ENCODE measurements at regions not wholly inside any gene's neighbourhood (a gene's known extent, or its start where the extent isn't known, plus 50 kb on each side); places are given as distances from the start of the nearest gene placed in this dataset.

GRCh38 chr5:3354606-3355005 lies 241.0 kb upstream of the IRX1 start:
- TF ChIP-seq CTCF (IDR thresholded peaks at IDR 0.05 in 4 of 5, conservative IDR thresholded peaks at IDR 0.05 in 1 of 5) (no peak), POLR2A (IDR thresholded peaks at IDR 0.05) (no peak)
- Histone ChIP-seq H3K4me3 (no peak overlapping the region), H3K36me3 (no peaks in the 10 kb centered on the region), H3K27me3 (no peaks in the 10 kb centered on the region), H3K4me1 (peaks cover 0 to 4% of the 10 kb centered on the region in 2 donors), H3K27ac (no peak overlapping the region), H3K9me3 (no peaks in the 10 kb centered on the region)
- intact Hi-C loops (cut with DNase I; ENCODE audit: low total_unique reads) (no loop called here), in situ Hi-C loops (cut with MboI; ENCODE audit: low sequenced_read_pairs in 4 of 4) (no loop called here)
- no peak for ATAC-seq
- no peak for DNase-seq

GRCh38 chr5:3353561-3353960 lies 242.1 kb upstream of the IRX1 start:
- no peak for ATAC-seq

GRCh38 chr5:3352711-3353110 lies 242.9 kb upstream of the IRX1 start:
- in situ Hi-C loops (cut with MboI; ENCODE audit: low sequenced_read_pairs in 4 of 4) = no loop called here
- Histone ChIP-seq H3K27me3 (no peaks in the 10 kb centered on the region), H3K4me1 (no peaks in the 10 kb centered on the region), H3K36me3 (no peaks in the 10 kb centered on the region), H3K27ac (no peak overlapping the region), H3K9me3 (no peaks in the 10 kb centered on the region), H3K4me3 (no peak overlapping the region)
- ATAC-seq = no peak
- TF ChIP-seq POLR2A (IDR thresholded peaks at IDR 0.05) (no peak), CTCF (IDR thresholded peaks at IDR 0.05 in 4 of 5, conservative IDR thresholded peaks at IDR 0.05 in 1 of 5) (no peak)
- intact Hi-C loops (cut with DNase I; ENCODE audit: low total_unique reads) = no loop called here
- DNase-seq = no peak

More at GRCh38 chr5:3353561-3353960, 242.1 kb upstream of the IRX1 start:
- Histone ChIP-seq H3K27ac (no peak overlapping the region), H3K4me1 (no peaks in the 10 kb centered on the region), H3K36me3 (no peaks in the 10 kb centered on the region), H3K27me3 (no peaks in the 10 kb centered on the region), H3K4me3 (no peak overlapping the region), H3K9me3 (no peaks in the 10 kb centered on the region)
- intact Hi-C loops (cut with DNase I; ENCODE audit: low total_unique reads) = no loop called here
- in situ Hi-C loops (cut with MboI; ENCODE audit: low sequenced_read_pairs in 4 of 4) = no loop called here
- no peak for DNase-seq
- TF ChIP-seq CTCF (IDR thresholded peaks at IDR 0.05 in 4 of 5, conservative IDR thresholded peaks at IDR 0.05 in 1 of 5) (no peak), POLR2A (IDR thresholded peaks at IDR 0.05) (no peak)

GRCh38 chr5:3351581-3352442 lies 243.8 kb upstream of the IRX1 start:
- Histone ChIP-seq H3K27ac (no peak overlapping the region), H3K36me3 (no peaks in the 10 kb centered on the region), H3K4me1 (no peaks in the 10 kb centered on the region), H3K27me3 (no peaks in the 10 kb centered on the region), H3K9me3 (no peaks in the 10 kb centered on the region), H3K4me3 (no peak overlapping the region)
- ATAC-seq (no peak), DNase-seq (no peak)
- no peak for TF ChIP-seq CTCF (IDR thresholded peaks at IDR 0.05 in 4 of 5, conservative IDR thresholded peaks at IDR 0.05 in 1 of 5)
- no peak for TF ChIP-seq POLR2A (IDR thresholded peaks at IDR 0.05)
- in situ Hi-C loops (cut with MboI; ENCODE audit: low sequenced_read_pairs in 4 of 4) = no loop called here
- intact Hi-C loops (cut with DNase I; ENCODE audit: low total_unique reads) = no loop called here
